ENCODE measurements at regions not wholly inside any gene's neighbourhood (a gene's known extent, or its start where the extent isn't known, plus 50 kb on each side); places are given as distances from the start of the nearest gene placed in this dataset.
"Not testable (repeated sequence)": the region's sequence is repeated elsewhere in the genome, so short reads cannot be mapped to it uniquely, and the experiment has no call there.

- in situ Hi-C loops (cut with HindIII; ENCODE audit: low sequenced_read_pairs): no loop called here
- no peak for DNase-seq (ENCODE audit: low read depth)
- TF ChIP-seq, protein P1, sequence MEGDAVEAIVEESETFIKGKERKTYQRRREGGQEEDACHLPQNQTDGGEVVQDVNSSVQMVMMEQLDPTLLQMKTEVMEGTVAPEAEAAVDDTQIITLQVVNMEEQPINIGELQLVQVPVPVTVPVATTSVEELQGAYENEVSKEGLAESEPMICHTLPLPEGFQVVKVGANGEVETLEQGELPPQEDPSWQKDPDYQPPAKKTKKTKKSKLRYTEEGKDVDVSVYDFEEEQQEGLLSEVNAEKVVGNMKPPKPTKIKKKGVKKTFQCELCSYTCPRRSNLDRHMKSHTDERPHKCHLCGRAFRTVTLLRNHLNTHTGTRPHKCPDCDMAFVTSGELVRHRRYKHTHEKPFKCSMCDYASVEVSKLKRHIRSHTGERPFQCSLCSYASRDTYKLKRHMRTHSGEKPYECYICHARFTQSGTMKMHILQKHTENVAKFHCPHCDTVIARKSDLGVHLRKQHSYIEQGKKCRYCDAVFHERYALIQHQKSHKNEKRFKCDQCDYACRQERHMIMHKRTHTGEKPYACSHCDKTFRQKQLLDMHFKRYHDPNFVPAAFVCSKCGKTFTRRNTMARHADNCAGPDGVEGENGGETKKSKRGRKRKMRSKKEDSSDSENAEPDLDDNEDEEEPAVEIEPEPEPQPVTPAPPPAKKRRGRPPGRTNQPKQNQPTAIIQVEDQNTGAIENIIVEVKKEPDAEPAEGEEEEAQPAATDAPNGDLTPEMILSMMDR (IDR thresholded peaks at IDR 0.05; ENCODE audit: low read depth, low read length, missing control alignments): no peak
- H3K4me3 ChIP-seq (ENCODE audit: low read depth, low read length): no peak overlapping the region
These were observed 67.1 kb upstream of the PGBD5 start for GRCh38 chr1:230493264-230493663.

DNA sequence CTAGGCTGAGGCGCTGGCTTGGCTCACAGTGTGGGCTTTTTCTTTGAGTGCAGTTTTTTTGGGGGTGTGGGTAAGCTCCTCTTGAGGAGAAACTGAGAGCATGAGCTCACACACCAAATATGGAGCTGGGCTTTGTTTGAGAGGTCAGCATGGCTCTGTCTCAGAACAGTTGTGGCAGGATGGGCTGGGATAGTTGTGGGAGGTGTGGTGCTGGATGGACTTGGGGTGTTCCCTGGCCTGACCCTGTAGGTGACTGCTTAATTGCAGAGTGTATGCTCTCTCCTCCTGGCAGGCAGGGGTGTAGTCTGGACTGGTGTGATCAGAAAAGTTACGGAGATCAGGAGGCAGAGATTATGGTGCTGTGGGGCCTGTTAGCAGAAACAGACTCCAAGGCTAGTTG, 64.3 kb upstream of the PGBD5 start:
- no peak overlapping the region for H3K4me3 ChIP-seq (ENCODE audit: low read depth, low read length)
- DNase-seq (ENCODE audit: low read depth): no peak
- in situ Hi-C loops (cut with HindIII; ENCODE audit: low sequenced_read_pairs): no loop called here
- TF ChIP-seq, protein P1 (IDR thresholded peaks at IDR 0.05; ENCODE audit: low read depth, low read length, missing control alignments): no peak

DNA sequence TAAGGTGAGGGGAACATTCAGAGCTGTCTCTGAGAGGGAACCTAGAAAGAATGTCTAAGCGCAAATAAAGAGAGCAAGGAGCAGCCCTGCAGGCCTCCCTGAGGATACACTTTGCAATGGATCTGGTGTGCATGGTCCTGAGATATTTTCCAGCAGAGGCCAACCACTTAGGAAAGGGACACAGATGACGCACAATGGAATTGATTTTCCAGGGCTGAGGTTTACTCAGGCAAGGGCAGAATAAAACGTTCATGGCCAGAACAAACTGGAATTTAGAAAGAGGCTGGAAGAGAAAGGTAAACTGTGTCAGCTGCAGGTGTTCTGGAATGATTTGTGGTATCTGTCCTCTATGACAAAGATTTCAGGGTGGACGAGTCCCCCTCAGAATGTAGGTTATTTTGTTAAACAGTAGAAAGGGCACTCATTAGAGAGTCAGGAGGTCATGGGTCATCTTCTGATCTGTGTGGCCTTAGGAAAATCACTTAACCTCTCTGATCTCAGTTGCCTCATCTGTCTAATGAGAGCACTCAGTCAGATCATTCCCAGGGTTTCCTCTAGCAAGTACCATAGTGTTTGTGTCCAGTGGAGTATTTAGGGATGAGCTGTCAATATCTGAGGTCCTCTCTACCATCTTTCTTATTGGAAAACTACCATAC, 61.8 kb upstream of the PGBD5 start:
- in situ Hi-C loops (cut with HindIII; ENCODE audit: low sequenced_read_pairs): no loop called here
- no peak for DNase-seq (ENCODE audit: low read depth)
- H3K4me3 ChIP-seq (ENCODE audit: low read depth, low read length): no peak overlapping the region
- TF ChIP-seq, protein P1 (IDR thresholded peaks at IDR 0.05; ENCODE audit: low read depth, low read length, missing control alignments): no peak

DNA sequence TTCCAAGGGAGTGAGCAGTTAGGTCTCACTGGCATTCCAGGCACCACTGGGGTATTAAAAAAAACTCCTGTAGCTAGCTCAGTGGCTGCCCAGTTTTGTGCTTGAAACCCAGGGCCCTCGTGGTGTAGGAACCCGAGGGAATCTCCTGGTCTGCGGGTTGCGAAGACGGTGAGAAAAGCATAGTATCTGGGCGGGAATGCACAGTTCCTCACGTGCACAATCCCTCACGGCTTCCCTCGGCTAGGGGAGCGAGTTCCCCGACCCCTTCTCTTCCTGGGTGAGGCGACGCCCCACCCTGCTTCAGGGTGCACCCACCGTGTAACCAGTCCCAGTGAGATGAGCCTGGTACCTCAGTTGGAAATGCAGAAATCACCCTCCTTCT, 50.5 kb upstream of the PGBD5 start:
- TF ChIP-seq, protein P1 (IDR thresholded peaks at IDR 0.05; ENCODE audit: low read depth, low read length, missing control alignments): no peak
- in situ Hi-C loops (cut with HindIII; ENCODE audit: low sequenced_read_pairs): no loop called here
- H3K4me3 ChIP-seq (ENCODE audit: low read depth, low read length): no peak overlapping the region
- no peak for DNase-seq (ENCODE audit: low read depth)

- H3K4me3 ChIP-seq (ENCODE audit: low read depth, low read length); in situ Hi-C loops (cut with HindIII; ENCODE audit: low sequenced_read_pairs); DNase-seq (ENCODE audit: low read depth): not testable (repeated sequence)
These were observed 49.9 kb upstream of the PGBD5 start for GRCh38 chr1:230475856-230476621.

Measured in astrocyte of the cerebellum (primary cell).